Stimulated activated naive B cell treated with anti-CD40 and anti-IgM and Interleukin-4, amounts not matched to agents 10 μg/mL and 1 μg/mL and 100 μg/mL, for 72 hours (primary cell): ENCODE measurements at regions not wholly inside any gene's neighbourhood (a gene's known extent, or its start where the extent isn't known, plus 50 kb on each side); places are given as distances from the start of the nearest gene placed in this dataset.
"Not testable (repeated sequence)": the region's sequence is repeated elsewhere in the genome, so short reads cannot be mapped to it uniquely, and the experiment has no call there.

ENCODE experiments used
- ATAC-seq, 2 donors: fragments of 150-1000 bp; cut with Tn5 transposase; replicated peaks; 2 replicates each; pipeline ENCODE4 v1.10.0; 2021; ENCODE audit warnings: moderate library complexity in 1 of 2
- DNase-seq: peaks from one replicate; pipeline ENCODE4 v3.0.0; 2021
- H3K27ac Mint-ChIP-seq: one replicate; pipeline ENCODE4 v1.8.0; 2022; ENCODE audit warnings: mild to moderate bottlenecking, mixed read lengths
- H3K27me3 Mint-ChIP-seq, 2 donors: one replicate each; pipeline ENCODE4 v1.8.0; 2022; ENCODE audit warnings: mixed read lengths in 2 of 2
- H3K36me3 Mint-ChIP-seq, 2 donors: one replicate each; pipeline ENCODE4 v1.8.0; 2022; ENCODE audit warnings: mixed read lengths in 2 of 2, mild to moderate bottlenecking in 1 of 2
- H3K4me1 Mint-ChIP-seq, 2 donors: one replicate each; pipeline ENCODE4 v1.8.0; 2022; ENCODE audit warnings: mixed read lengths in 2 of 2, mild to moderate bottlenecking in 1 of 2
- H3K4me3 Mint-ChIP-seq, 2 donors: one replicate each; pipeline ENCODE4 v1.8.0; 2022; ENCODE audit warnings: mild to moderate bottlenecking in 2 of 2, mixed read lengths in 2 of 2, moderate library complexity in 1 of 2
- H3K9me3 Mint-ChIP-seq, 2 donors: one replicate each; pipeline ENCODE4 v1.8.0; 2022; ENCODE audit warnings: mixed read lengths in 2 of 2, mild to moderate bottlenecking in 1 of 2

GRCh38 chr16:16448423-16448822 lies 69.5 kb downstream of the NPIPA7 start:
- H3K9me3 Mint-ChIP-seq, H3K4me1 Mint-ChIP-seq, H3K36me3 Mint-ChIP-seq, H3K4me3 Mint-ChIP-seq, DNase-seq, H3K27ac Mint-ChIP-seq, ATAC-seq: not testable (repeated sequence)
- H3K27me3 Mint-ChIP-seq, result peaks cover 6 to 12% of the 10 kb centered on the region in 2 donors

- peaks cover 6 to 12% of the 10 kb centered on the region in 2 donors for H3K27me3 Mint-ChIP-seq
- H3K9me3 Mint-ChIP-seq, H3K27ac Mint-ChIP-seq, H3K36me3 Mint-ChIP-seq, H3K4me3 Mint-ChIP-seq, DNase-seq, ATAC-seq, H3K4me1 Mint-ChIP-seq: not testable (repeated sequence)
Observed at GRCh38 chr16:16449712-16450237, 70.8 kb downstream of the NPIPA7 start.

- H3K9me3 Mint-ChIP-seq, H3K27ac Mint-ChIP-seq, H3K4me1 Mint-ChIP-seq, DNase-seq, H3K4me3 Mint-ChIP-seq, ATAC-seq, H3K36me3 Mint-ChIP-seq: not testable (repeated sequence)
- peaks cover 6 to 12% of the 10 kb centered on the region in 2 donors for H3K27me3 Mint-ChIP-seq
Observed at GRCh38 chr16:16451721-16452410, 72.9 kb downstream of the NPIPA7 start.

- H3K36me3 Mint-ChIP-seq, H3K27ac Mint-ChIP-seq, H3K4me1 Mint-ChIP-seq, H3K9me3 Mint-ChIP-seq, H3K4me3 Mint-ChIP-seq, DNase-seq, ATAC-seq, H3K27me3 Mint-ChIP-seq: not testable (repeated sequence)
Observed at GRCh38 chr16:16458579-16458978, 79.6 kb downstream of the NPIPA7 start.

GRCh38 chr16:16463792-16464191 lies 84.9 kb downstream of the NPIPA7 start:
- not testable (repeated sequence) for DNase-seq, H3K4me1 Mint-ChIP-seq, H3K9me3 Mint-ChIP-seq, H3K27ac Mint-ChIP-seq, H3K36me3 Mint-ChIP-seq, H3K4me3 Mint-ChIP-seq, H3K27me3 Mint-ChIP-seq, ATAC-seq

- not testable (repeated sequence) for H3K36me3 Mint-ChIP-seq, H3K27ac Mint-ChIP-seq, H3K27me3 Mint-ChIP-seq
Observed at GRCh38 chr16:16488919-16489318, 110.0 kb downstream of the NPIPA7 start.

GRCh38 chr16:16489466-16489865 lies 110.5 kb downstream of the NPIPA7 start:
- H3K27me3 Mint-ChIP-seq, DNase-seq, ATAC-seq, H3K36me3 Mint-ChIP-seq, H3K27ac Mint-ChIP-seq, H3K4me3 Mint-ChIP-seq, H3K9me3 Mint-ChIP-seq, H3K4me1 Mint-ChIP-seq: not testable (repeated sequence)

More at GRCh38 chr16:16488919-16489318, 110.0 kb downstream of the NPIPA7 start:
- ATAC-seq, H3K9me3 Mint-ChIP-seq, DNase-seq, H3K4me1 Mint-ChIP-seq, H3K4me3 Mint-ChIP-seq: not testable (repeated sequence)

- DNase-seq, H3K4me3 Mint-ChIP-seq: not testable (repeated sequence)
Observed at GRCh38 chr16:16494114-16494513, 115.2 kb downstream of the NPIPA7 start.

GRCh38 chr16:16494998-16495397 lies 116.1 kb downstream of the NPIPA7 start:
- not testable (repeated sequence) for H3K4me1 Mint-ChIP-seq, H3K9me3 Mint-ChIP-seq, H3K27me3 Mint-ChIP-seq, H3K27ac Mint-ChIP-seq, H3K4me3 Mint-ChIP-seq, DNase-seq, ATAC-seq, H3K36me3 Mint-ChIP-seq

More at GRCh38 chr16:16494114-16494513, 115.2 kb downstream of the NPIPA7 start:
- H3K27me3 Mint-ChIP-seq, H3K27ac Mint-ChIP-seq, H3K4me1 Mint-ChIP-seq, H3K9me3 Mint-ChIP-seq, H3K36me3 Mint-ChIP-seq: not testable (repeated sequence)
- ATAC-seq, result peak in 1 of 2 donors; percentile 34

- H3K27ac Mint-ChIP-seq, H3K4me1 Mint-ChIP-seq, H3K4me3 Mint-ChIP-seq, ATAC-seq, H3K36me3 Mint-ChIP-seq, H3K27me3 Mint-ChIP-seq, DNase-seq, H3K9me3 Mint-ChIP-seq: not testable (repeated sequence)
Observed at GRCh38 chr16:16499875-16500274, 120.9 kb downstream of the NPIPA7 start.

- not testable (repeated sequence) for H3K27me3 Mint-ChIP-seq, H3K36me3 Mint-ChIP-seq, DNase-seq, ATAC-seq, H3K9me3 Mint-ChIP-seq, H3K27ac Mint-ChIP-seq, H3K4me3 Mint-ChIP-seq, H3K4me1 Mint-ChIP-seq
Observed at GRCh38 chr16:16507041-16507440, 128.1 kb downstream of the NPIPA7 start.

GRCh38 chr16:16508344-16508743 lies 129.4 kb downstream of the NPIPA7 start:
- ATAC-seq, H3K4me3 Mint-ChIP-seq, H3K36me3 Mint-ChIP-seq: not testable (repeated sequence)

GRCh38 chr16:16519395-16519794 lies 140.5 kb downstream of the NPIPA7 start:
- not testable (repeated sequence) for H3K4me1 Mint-ChIP-seq, H3K36me3 Mint-ChIP-seq, H3K27me3 Mint-ChIP-seq, H3K27ac Mint-ChIP-seq, H3K9me3 Mint-ChIP-seq, H3K4me3 Mint-ChIP-seq, DNase-seq, ATAC-seq

More at GRCh38 chr16:16508344-16508743, 129.4 kb downstream of the NPIPA7 start:
- not testable (repeated sequence) for DNase-seq, H3K27me3 Mint-ChIP-seq, H3K4me1 Mint-ChIP-seq, H3K27ac Mint-ChIP-seq, H3K9me3 Mint-ChIP-seq

GRCh38 chr16:16521239-16522002 lies 142.5 kb downstream of the NPIPA7 start:
- ATAC-seq, H3K4me3 Mint-ChIP-seq, DNase-seq, H3K4me1 Mint-ChIP-seq, H3K9me3 Mint-ChIP-seq, H3K36me3 Mint-ChIP-seq, H3K27ac Mint-ChIP-seq, H3K27me3 Mint-ChIP-seq: not testable (repeated sequence)

GRCh38 chr16:16526998-16527397 lies 148.1 kb downstream of the NPIPA7 start:
- ATAC-seq, DNase-seq, H3K27ac Mint-ChIP-seq, H3K4me3 Mint-ChIP-seq, H3K4me1 Mint-ChIP-seq, H3K36me3 Mint-ChIP-seq, H3K27me3 Mint-ChIP-seq, H3K9me3 Mint-ChIP-seq: not testable (repeated sequence)
